ENCODE measurements at regions not wholly inside any gene's neighbourhood (a gene's known extent, or its start where the extent isn't known, plus 50 kb on each side); places are given as distances from the start of the nearest gene placed in this dataset.

DNA sequence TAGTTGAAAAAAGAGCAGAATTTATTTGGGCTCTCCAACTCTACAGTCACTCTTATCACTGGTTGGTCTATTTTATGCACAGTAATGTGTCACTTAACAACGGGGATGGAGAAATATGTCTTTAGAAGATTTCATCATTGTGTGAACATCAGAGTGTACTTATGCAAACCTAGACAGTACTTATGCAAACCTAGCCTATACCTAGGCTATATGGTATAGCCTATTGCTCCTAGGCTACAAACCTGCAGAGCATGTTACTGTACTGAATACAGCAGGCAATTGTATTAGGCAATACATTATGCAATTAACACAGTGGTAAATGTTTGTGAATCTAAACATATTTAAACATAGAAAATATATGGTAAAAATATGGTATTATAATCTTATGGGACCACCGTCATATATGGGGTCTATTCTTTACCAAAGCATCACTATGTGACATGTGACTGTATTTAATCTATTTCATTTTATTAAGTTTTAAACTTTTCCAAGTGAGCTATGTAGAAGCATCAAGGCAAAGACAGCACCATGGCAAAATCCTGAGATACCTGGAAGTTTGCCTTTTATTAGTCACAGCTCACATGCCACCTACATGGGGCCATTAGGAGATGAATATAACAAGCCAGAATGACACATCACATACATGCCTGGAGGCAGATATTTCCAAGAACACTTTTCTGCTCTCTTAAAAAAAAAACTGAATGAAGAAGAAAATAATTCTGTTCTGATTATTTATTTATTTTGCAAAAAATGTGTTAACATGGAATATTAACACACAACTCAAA is 537.4 kb downstream of the TUSC7 start:
- TF ChIP-seq POLR2AphosphoS5 (IDR thresholded peaks at IDR 0.05; ENCODE audit: insufficient read depth in 1 of 2, low read depth in 1 of 2) (no peak), POLR2A (IDR thresholded peaks at IDR 0.05) (no peak)
